ENCODE measurements at regions not wholly inside any gene's neighbourhood (a gene's known extent, or its start where the extent isn't known, plus 50 kb on each side); places are given as distances from the start of the nearest gene placed in this dataset.

DNA sequence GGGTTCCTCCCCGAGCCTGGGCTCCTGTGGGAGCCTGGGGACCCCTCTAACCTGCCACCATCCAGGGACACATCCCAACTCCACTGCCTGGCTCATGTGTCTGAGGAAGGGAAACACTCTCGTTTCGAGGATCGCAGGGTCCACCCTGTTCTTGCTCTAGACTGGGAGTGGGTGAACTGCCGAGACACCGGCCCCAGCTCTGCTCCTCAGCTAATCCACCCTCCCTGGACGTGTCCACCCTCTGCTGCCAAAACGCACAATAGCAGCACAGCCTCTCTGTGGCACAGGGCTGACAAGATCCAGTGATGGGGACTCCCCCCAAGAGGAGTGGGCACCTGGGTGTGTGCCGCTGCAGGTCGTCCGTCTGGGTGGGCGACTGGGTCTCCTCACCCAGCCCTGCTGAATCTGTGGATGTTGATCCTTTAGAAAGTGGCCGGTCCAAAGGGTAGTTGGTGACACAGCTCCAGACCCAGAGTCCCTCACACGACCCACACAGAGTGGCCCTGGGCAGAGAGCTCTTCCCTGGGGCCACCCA is 65.2 kb upstream of the FAM20C start:
- no peak overlapping the region for H4K5ac ChIP-seq (ENCODE audit: low read depth, low read length)
- no CpG with 5 or more reads among the region's 14 CpGs for whole genome bisulfite sequencing, 2 experiments (ENCODE audit: extremely low coverage in 2 of 2, insufficient read length in 1 of 2)
- no peak overlapping the region for H3K9ac ChIP-seq (ENCODE audit: low read depth, low read length)
- H2AFZ ChIP-seq (replicated peaks; ENCODE audit: low read length, poor library complexity): no peak overlapping the region
- no peak overlapping the region for H3K23ac ChIP-seq (ENCODE audit: low read depth, low read length)
- no TSS peak for BruUV-seq (replicated peaks)
- no peak overlapping the region for H2BK5ac ChIP-seq (ENCODE audit: low read depth, low read length, poor library complexity, severe bottlenecking)
- H3K18ac ChIP-seq (ENCODE audit: low read depth, low read length): no peak overlapping the region
- H3K14ac ChIP-seq (replicated peaks; ENCODE audit: low read depth, low read length): no peak overlapping the region
- H4K91ac ChIP-seq (ENCODE audit: insufficient read depth, low read depth, low read length): no peak overlapping the region
- H2BK120ac ChIP-seq (ENCODE audit: low read depth, low read length): no peak overlapping the region
- H4K20me1 ChIP-seq (ENCODE audit: insufficient read depth, low read length): no peaks in the 10 kb centered on the region
- H3K27ac ChIP-seq (ENCODE audit: insufficient read depth, low read length): no peak overlapping the region
- H3K27me3 ChIP-seq (ENCODE audit: control insufficient read depth, insufficient read depth, low read length): peaks cover 7% of the 10 kb centered on the region
- TF ChIP-seq CHD1 (IDR thresholded peaks at IDR 0.05; ENCODE audit: low read depth, low read length): no peak
- TF ChIP-seq NFE2L2 (IDR thresholded peaks at IDR 0.05; ENCODE audit: low read depth, low read length): no peak
- no peak for TF ChIP-seq RAD21 (IDR thresholded peaks at IDR 0.05; ENCODE audit: low read length)
- TF ChIP-seq, protein P1, sequence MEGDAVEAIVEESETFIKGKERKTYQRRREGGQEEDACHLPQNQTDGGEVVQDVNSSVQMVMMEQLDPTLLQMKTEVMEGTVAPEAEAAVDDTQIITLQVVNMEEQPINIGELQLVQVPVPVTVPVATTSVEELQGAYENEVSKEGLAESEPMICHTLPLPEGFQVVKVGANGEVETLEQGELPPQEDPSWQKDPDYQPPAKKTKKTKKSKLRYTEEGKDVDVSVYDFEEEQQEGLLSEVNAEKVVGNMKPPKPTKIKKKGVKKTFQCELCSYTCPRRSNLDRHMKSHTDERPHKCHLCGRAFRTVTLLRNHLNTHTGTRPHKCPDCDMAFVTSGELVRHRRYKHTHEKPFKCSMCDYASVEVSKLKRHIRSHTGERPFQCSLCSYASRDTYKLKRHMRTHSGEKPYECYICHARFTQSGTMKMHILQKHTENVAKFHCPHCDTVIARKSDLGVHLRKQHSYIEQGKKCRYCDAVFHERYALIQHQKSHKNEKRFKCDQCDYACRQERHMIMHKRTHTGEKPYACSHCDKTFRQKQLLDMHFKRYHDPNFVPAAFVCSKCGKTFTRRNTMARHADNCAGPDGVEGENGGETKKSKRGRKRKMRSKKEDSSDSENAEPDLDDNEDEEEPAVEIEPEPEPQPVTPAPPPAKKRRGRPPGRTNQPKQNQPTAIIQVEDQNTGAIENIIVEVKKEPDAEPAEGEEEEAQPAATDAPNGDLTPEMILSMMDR (conservative IDR thresholded peaks at IDR 0.05; ENCODE audit: low read depth, low read length): no peak
- no peak overlapping the region for H2BK20ac ChIP-seq (ENCODE audit: low read depth, low read length)
- no peak overlapping the region for H3K4me3 ChIP-seq (ENCODE audit: insufficient read depth, low read depth, low read length)
- dilution Hi-C loops (cut with HindIII; ENCODE audit: low sequenced_read_pairs, unreplicated experiment) (no loop called here), intact Hi-C loops (cut with micrococcal nuclease) (no loop called here), in situ Hi-C loops (cut with MboI; ENCODE audit: low sequenced_read_pairs) (no loop called here)
- H2AK5ac ChIP-seq (ENCODE audit: low read depth, low read length): no peak overlapping the region
- ChIA-PET POLR2A (ENCODE audit: unreplicated experiment) (no interaction called here), CTCF (no interaction called here)
- H2AK9ac ChIP-seq (replicated peaks; ENCODE audit: low read depth, low read length, poor library complexity): no peak overlapping the region
- H3K79me1 ChIP-seq (ENCODE audit: low read depth in 1 of 2, low read length in 2 of 2): no peaks in the 10 kb centered on the region
- H3K9me1 ChIP-seq (ENCODE audit: insufficient read depth, low read length): no peaks in the 10 kb centered on the region
- no peak overlapping the region for H4K8ac ChIP-seq (ENCODE audit: low read depth in 2 of 2, low read length in 2 of 2)
- H3K36me3 ChIP-seq (ENCODE audit: control insufficient read depth, insufficient read depth, low read length): no peaks in the 10 kb centered on the region
- no peaks in the 10 kb centered on the region for H3K9me3 ChIP-seq (ENCODE audit: control insufficient read depth, insufficient read depth, low read length)
- H3K56ac ChIP-seq (ENCODE audit: extremely low read depth, insufficient read depth, low read length): no peak overlapping the region
- H3K4me2 ChIP-seq (ENCODE audit: low read depth, low read length): no peak overlapping the region
- no peak for ATAC-seq (ENCODE audit: low read depth)
- peaks cover 7% of the 10 kb centered on the region; the same call in 1 of the 2 replicates for H3K4me1 ChIP-seq (ENCODE audit: control insufficient read depth, insufficient read depth, low read length)
- no peak overlapping the region for H2BK15ac ChIP-seq (ENCODE audit: low read depth, low read length)
- DNase-seq: no peak
- H3K4ac ChIP-seq (ENCODE audit: low read depth, low read length): no peak overlapping the region

All from IMR-90 (cell line).